ENCODE measurements at regions not wholly inside any gene's neighbourhood (a gene's known extent, or its start where the extent isn't known, plus 50 kb on each side); places are given as distances from the start of the nearest gene placed in this dataset.

- ATAC-seq: no peak
- ChIA-PET CTCF (no interaction called here), POLR2A (no interaction called here)
- Histone ChIP-seq H3K4me3 (ENCODE audit: low read depth in 2 of 2, low read length in 2 of 2) (no peak overlapping the region), H3K27ac (ENCODE audit: low read length) (no peak overlapping the region), H3K9me3 (ENCODE audit: control insufficient read depth, insufficient read depth, low read depth, low read length) (no peaks in the 10 kb centered on the region), H3K27me3 (ENCODE audit: control insufficient read depth, insufficient read depth, low read length) (no peaks in the 10 kb centered on the region), H3K36me3 (ENCODE audit: control insufficient read depth, insufficient read depth, low read length) (no peaks in the 10 kb centered on the region), H3K4me1 (ENCODE audit: control insufficient read depth, insufficient read depth, low read length) (no peaks in the 10 kb centered on the region)
- BruUV-seq (replicated peaks): no TSS peak
- in situ Hi-C loops (cut with HindIII; ENCODE audit: low pct_unique_long_range_greater_than_20kb, low sequenced_read_pairs): no loop called here
- no peak for TF ChIP-seq POLR2AphosphoS5 (IDR thresholded peaks at IDR 0.05; ENCODE audit: low read depth, low read length)
- TF ChIP-seq TCF7L2 (IDR thresholded peaks at IDR 0.05; ENCODE audit: low read depth, low read length): no peak
- TF ChIP-seq REST (IDR thresholded peaks at IDR 0.05; ENCODE audit: insufficient read depth in 1 of 2, low read depth in 2 of 2, low read length in 1 of 2): no peak
- TF ChIP-seq SIN3A (IDR thresholded peaks at IDR 0.05; ENCODE audit: borderline replicate concordance, insufficient read depth, low read depth, low read length): no peak
- no peak for DNase-seq (ENCODE audit: low read depth, low spot score)
- intact Hi-C loops (cut with micrococcal nuclease; ENCODE audit: unreplicated experiment): no loop called here
These were observed 301.2 kb upstream of the ADGRL2 start for GRCh38 chr1:81499487-81499886.

GRCh38 chr1:81498471-81499462 lies 302.0 kb upstream of the ADGRL2 start:
- ChIA-PET CTCF (no interaction called here), POLR2A (no interaction called here)
- intact Hi-C loops (cut with micrococcal nuclease; ENCODE audit: unreplicated experiment) (no loop called here), in situ Hi-C loops (cut with HindIII; ENCODE audit: low pct_unique_long_range_greater_than_20kb, low sequenced_read_pairs) (no loop called here)
- H3K27ac ChIP-seq (ENCODE audit: low read length): no peak overlapping the region
- no peaks in the 10 kb centered on the region for H3K36me3 ChIP-seq (ENCODE audit: control insufficient read depth, insufficient read depth, low read length)
- no peaks in the 10 kb centered on the region for H3K4me1 ChIP-seq (ENCODE audit: control insufficient read depth, insufficient read depth, low read length)
- BruUV-seq (replicated peaks): no TSS peak
- H3K9me3 ChIP-seq (ENCODE audit: control insufficient read depth, insufficient read depth, low read depth, low read length): no peaks in the 10 kb centered on the region
- ATAC-seq (no peak), DNase-seq (ENCODE audit: low read depth, low spot score) (no peak)
- no peaks in the 10 kb centered on the region for H3K27me3 ChIP-seq (ENCODE audit: control insufficient read depth, insufficient read depth, low read length)
- TF ChIP-seq POLR2AphosphoS5 (IDR thresholded peaks at IDR 0.05; ENCODE audit: low read depth, low read length) (no peak), REST (IDR thresholded peaks at IDR 0.05; ENCODE audit: insufficient read depth in 1 of 2, low read depth in 2 of 2, low read length in 1 of 2) (no peak), CTCF (IDR thresholded peaks at IDR 0.05) (no peak), SIN3A (IDR thresholded peaks at IDR 0.05; ENCODE audit: borderline replicate concordance, insufficient read depth, low read depth, low read length) (no peak), TCF7L2 (IDR thresholded peaks at IDR 0.05; ENCODE audit: low read depth, low read length) (no peak)
- no peak overlapping the region for H3K4me3 ChIP-seq (ENCODE audit: low read depth in 2 of 2, low read length in 2 of 2)

Measured in Panc1 (cell line).